ENCODE measurements at regions not wholly inside any gene's neighbourhood (a gene's known extent, or its start where the extent isn't known, plus 50 kb on each side); places are given as distances from the start of the nearest gene placed in this dataset.

DNA sequence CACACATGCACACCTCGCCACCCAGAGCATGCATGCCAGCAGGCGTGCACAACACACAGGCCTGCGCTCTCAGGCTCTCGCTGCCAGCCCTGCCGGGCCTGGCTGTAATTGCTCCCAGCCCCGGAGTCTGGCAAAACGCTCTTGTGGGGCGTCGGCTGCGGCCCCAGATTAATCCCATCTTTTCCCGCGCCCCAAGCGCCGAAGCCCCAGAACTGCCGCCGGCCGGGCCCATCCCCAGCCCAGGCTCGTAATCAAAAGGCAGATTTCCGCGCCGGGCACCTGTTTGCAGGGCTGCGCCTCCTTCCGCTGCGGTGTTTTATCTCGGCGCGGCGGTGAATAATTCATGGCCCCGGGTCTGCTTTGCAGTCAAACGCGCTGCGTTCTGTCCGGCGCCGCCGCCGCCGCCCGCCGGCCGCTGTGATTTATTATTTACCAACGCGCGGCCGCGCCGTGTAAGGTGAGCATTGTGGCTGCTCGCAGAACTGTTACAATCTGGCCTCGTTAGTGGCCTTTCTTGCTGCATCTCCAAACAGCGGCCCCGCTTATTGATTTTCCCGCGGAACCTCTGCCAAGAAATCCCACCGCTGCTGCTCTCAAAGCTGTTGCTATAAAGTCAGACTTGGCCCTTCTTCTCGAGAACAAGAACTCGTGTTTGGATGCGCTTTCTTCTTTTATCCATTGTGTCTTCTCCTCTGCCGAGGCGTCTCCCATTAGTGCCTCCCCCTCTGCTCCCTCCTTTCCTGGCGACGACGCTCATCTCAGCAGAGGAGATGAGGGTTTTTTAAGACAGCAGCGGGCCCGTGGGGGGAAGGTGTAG lies 126.1 kb downstream of the IRX5 start:
- no peak for DNase-seq
- Histone ChIP-seq H3K79me2 (ENCODE audit: low read depth) (no peaks in the 10 kb centered on the region), H3K36me3 (ENCODE audit: low read depth) (no peaks in the 10 kb centered on the region), H3K4me1 (replicated peaks; ENCODE audit: insufficient read depth) (no peaks in the 10 kb centered on the region), H4K20me1 (ENCODE audit: insufficient read depth) (no peaks in the 10 kb centered on the region), H3K9me2 (ENCODE audit: insufficient read depth) (no peaks in the 10 kb centered on the region), H3K4me3 (no peak overlapping the region), H3K9me3 (ENCODE audit: insufficient read depth, low read depth) (no peaks in the 10 kb centered on the region; the same call in 1 of the 2 replicates), H3K27ac (no peak overlapping the region), H3F3A (ENCODE audit: insufficient read depth, low read depth) (no peaks in the 10 kb centered on the region), H3K4me2 (no peak overlapping the region), H3K27me3 (ENCODE audit: insufficient read depth, low read depth) (no peaks in the 10 kb centered on the region), H2AFZ (no peak overlapping the region)
- intact Hi-C loops (cut with micrococcal nuclease; ENCODE audit: unreplicated experiment), result no loop called here
- ChIA-PET CTCF (no interaction called here), POLR2A (ENCODE audit: unreplicated experiment) (no interaction called here)
- BruUV-seq (replicated peaks), result no TSS peak
- TF ChIP-seq, protein P1, sequence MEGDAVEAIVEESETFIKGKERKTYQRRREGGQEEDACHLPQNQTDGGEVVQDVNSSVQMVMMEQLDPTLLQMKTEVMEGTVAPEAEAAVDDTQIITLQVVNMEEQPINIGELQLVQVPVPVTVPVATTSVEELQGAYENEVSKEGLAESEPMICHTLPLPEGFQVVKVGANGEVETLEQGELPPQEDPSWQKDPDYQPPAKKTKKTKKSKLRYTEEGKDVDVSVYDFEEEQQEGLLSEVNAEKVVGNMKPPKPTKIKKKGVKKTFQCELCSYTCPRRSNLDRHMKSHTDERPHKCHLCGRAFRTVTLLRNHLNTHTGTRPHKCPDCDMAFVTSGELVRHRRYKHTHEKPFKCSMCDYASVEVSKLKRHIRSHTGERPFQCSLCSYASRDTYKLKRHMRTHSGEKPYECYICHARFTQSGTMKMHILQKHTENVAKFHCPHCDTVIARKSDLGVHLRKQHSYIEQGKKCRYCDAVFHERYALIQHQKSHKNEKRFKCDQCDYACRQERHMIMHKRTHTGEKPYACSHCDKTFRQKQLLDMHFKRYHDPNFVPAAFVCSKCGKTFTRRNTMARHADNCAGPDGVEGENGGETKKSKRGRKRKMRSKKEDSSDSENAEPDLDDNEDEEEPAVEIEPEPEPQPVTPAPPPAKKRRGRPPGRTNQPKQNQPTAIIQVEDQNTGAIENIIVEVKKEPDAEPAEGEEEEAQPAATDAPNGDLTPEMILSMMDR (conservative IDR thresholded peaks at IDR 0.05), result no peak
- TF ChIP-seq EZH2 (IDR thresholded peaks at IDR 0.05; ENCODE audit: low read depth), result no peak

DNA sequence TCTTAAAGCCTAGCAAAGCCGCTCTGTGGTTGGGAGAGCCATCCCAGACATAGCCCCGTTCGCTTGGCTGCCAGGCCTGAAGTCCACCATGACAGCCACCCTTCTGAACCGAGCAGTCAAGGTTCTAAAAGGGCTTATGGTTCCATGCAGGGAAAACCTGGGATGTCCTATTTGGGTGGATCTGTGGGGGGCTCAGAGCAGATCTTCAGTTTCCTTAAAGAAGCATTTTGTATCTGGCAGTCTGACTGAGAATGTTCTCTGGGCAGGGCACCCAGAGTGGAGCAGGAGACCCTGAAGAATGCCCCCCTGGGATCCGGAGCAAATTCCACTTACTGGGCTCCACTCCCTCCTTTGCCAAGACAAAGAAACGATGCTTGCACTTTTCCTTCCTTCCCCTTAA lies 127.2 kb downstream of the IRX5 start:
- no peak overlapping the region for H3K27ac ChIP-seq
- TF ChIP-seq EZH2 (IDR thresholded peaks at IDR 0.05; ENCODE audit: low read depth), result no peak
- TF ChIP-seq, protein P1 (conservative IDR thresholded peaks at IDR 0.05), result no peak
- no peak overlapping the region for H3K4me3 ChIP-seq
- CTCF ChIA-PET, result no interaction called here
- H3K36me3 ChIP-seq (ENCODE audit: low read depth), result no peaks in the 10 kb centered on the region
- no peaks in the 10 kb centered on the region for H3K4me1 ChIP-seq (replicated peaks; ENCODE audit: insufficient read depth)
- H3K79me2 ChIP-seq (ENCODE audit: low read depth), result no peaks in the 10 kb centered on the region
- no peaks in the 10 kb centered on the region for H3K9me2 ChIP-seq (ENCODE audit: insufficient read depth)
- DNase-seq, result no peak
- no peak overlapping the region for H2AFZ ChIP-seq
- no TSS peak for BruUV-seq (replicated peaks)
- H3K9me3 ChIP-seq (ENCODE audit: insufficient read depth, low read depth), result no peaks in the 10 kb centered on the region; the same call in 1 of the 2 replicates
- H3K27me3 ChIP-seq (ENCODE audit: insufficient read depth, low read depth), result no peaks in the 10 kb centered on the region
- POLR2A ChIA-PET (ENCODE audit: unreplicated experiment), result no interaction called here
- no peaks in the 10 kb centered on the region for H3F3A ChIP-seq (ENCODE audit: insufficient read depth, low read depth)
- H4K20me1 ChIP-seq (ENCODE audit: insufficient read depth), result no peaks in the 10 kb centered on the region
- intact Hi-C loops (cut with micrococcal nuclease; ENCODE audit: unreplicated experiment), result no loop called here
- no peak overlapping the region for H3K4me2 ChIP-seq

DNA sequence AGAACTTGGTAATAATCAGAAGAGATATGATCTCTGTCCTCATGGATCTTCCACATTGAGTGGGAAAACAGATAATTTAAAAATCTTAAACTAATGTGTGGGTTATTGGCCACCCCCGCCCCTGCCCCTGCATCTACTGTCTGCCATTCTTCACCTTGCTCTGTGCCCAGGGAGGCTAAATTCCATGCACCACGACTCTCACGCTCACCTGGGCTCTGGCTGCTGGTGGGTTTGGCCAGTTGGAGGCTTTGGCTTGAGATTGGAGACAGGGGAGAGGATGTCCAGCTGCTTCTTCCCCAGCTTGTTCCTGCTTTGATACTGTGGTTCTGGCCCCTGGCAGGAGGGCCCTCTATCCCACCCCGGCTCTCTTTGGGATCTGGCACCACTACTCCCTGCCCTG lies 127.9 kb downstream of the IRX5 start:
- no peaks in the 10 kb centered on the region for H3F3A ChIP-seq (ENCODE audit: insufficient read depth, low read depth)
- DNase-seq, result no peak
- no peak overlapping the region for H3K4me2 ChIP-seq
- no peaks in the 10 kb centered on the region for H3K79me2 ChIP-seq (ENCODE audit: low read depth)
- H4K20me1 ChIP-seq (ENCODE audit: insufficient read depth), result no peaks in the 10 kb centered on the region
- no peaks in the 10 kb centered on the region for H3K9me2 ChIP-seq (ENCODE audit: insufficient read depth)
- TF ChIP-seq, protein P1 (conservative IDR thresholded peaks at IDR 0.05), result no peak
- no peak for TF ChIP-seq EZH2 (IDR thresholded peaks at IDR 0.05; ENCODE audit: low read depth)
- no peak overlapping the region for H2AFZ ChIP-seq
- BruUV-seq (replicated peaks), result no TSS peak
- H3K36me3 ChIP-seq (ENCODE audit: low read depth), result no peaks in the 10 kb centered on the region
- H3K9me3 ChIP-seq (ENCODE audit: insufficient read depth, low read depth), result no peaks in the 10 kb centered on the region; the same call in 1 of the 2 replicates
- no peaks in the 10 kb centered on the region for H3K27me3 ChIP-seq (ENCODE audit: insufficient read depth, low read depth)
- intact Hi-C loops (cut with micrococcal nuclease; ENCODE audit: unreplicated experiment), result no loop called here
- H3K4me1 ChIP-seq (replicated peaks; ENCODE audit: insufficient read depth), result no peaks in the 10 kb centered on the region
- no peak overlapping the region for H3K4me3 ChIP-seq
- ChIA-PET POLR2A (ENCODE audit: unreplicated experiment) (no interaction called here), CTCF (no interaction called here)
- no peak overlapping the region for H3K27ac ChIP-seq
